ENCODE measurements at regions not wholly inside any gene's neighbourhood (a gene's known extent, or its start where the extent isn't known, plus 50 kb on each side); places are given as distances from the start of the nearest gene placed in this dataset.

DNA sequence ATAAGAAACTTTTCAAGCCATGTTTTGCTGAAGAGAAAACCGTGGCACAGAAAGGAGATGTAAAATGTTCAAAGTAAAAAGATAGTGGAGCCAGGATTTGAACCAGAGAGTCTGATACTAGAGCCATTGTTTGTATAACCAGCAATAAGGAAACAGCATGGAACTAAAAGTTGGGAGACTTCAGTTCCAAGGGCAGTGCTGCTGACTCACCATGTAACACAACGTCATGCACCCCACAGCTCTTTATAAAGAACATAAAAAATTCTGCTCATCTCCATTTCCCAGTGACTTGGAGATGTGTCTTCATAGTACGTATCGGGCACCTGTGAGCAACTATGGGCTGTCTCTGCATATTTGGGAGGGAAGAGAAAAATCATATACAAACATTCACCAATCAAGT, 353.0 kb upstream of the PIK3C3 start:
- no peaks in the 10 kb centered on the region for H3K79me2 ChIP-seq (ENCODE audit: control insufficient read depth in 1 of 2, insufficient read depth in 2 of 2, low read length in 2 of 2)
- H3K23ac ChIP-seq (ENCODE audit: insufficient read length), result no peak overlapping the region
- H3K4me3 ChIP-seq (ENCODE audit: extremely low read depth in 1 of 4, insufficient read depth in 2 of 4, low read depth in 3 of 4, low read length in 4 of 4), result no peak overlapping the region
- H4K8ac ChIP-seq (ENCODE audit: extremely low read depth, insufficient read depth, low read length), result no peak overlapping the region
- no peaks in the 10 kb centered on the region for H3K27me3 ChIP-seq (replicated peaks in 1 of 4; ENCODE audit: control insufficient read depth in 3 of 4, extremely low read depth in 1 of 4, insufficient read depth in 3 of 4, low read length in 3 of 4)
- H3K4me1 ChIP-seq (replicated peaks in 1 of 4; ENCODE audit: control insufficient read depth in 3 of 4, insufficient read depth in 4 of 4, low read length in 3 of 4), result peaks cover 0 to 9% (median 0%) of the 10 kb centered on the region in 4 experiments; a peak in 2 of 7 replicates
- H3K36me3 ChIP-seq (ENCODE audit: control insufficient read depth in 2 of 4, insufficient read depth in 4 of 4, low read length in 3 of 4), result no peaks in the 10 kb centered on the region
- no peaks in the 10 kb centered on the region for H3K23me2 ChIP-seq (ENCODE audit: low read depth, low read length)
- H4K5ac ChIP-seq (ENCODE audit: insufficient read length, low read depth, low read length), result no peak overlapping the region
- ChIA-PET CTCF (ENCODE audit: partially characterized antibody) (no interaction called here), POLR2A (ENCODE audit: partially characterized antibody) (no interaction called here)
- no peak overlapping the region for H2BK15ac ChIP-seq (ENCODE audit: low read length)
- no peak overlapping the region for H2AFZ ChIP-seq (ENCODE audit: low read length)
- no peak overlapping the region for H2BK20ac ChIP-seq (ENCODE audit: low read length)
- no peak overlapping the region for H3K14ac ChIP-seq (ENCODE audit: insufficient read length)
- H3K56ac ChIP-seq (replicated peaks; ENCODE audit: insufficient read length, low read depth, low read length), result no peak overlapping the region
- no peak overlapping the region for H2BK12ac ChIP-seq (ENCODE audit: low read depth, low read length)
- H4K91ac ChIP-seq (replicated peaks; ENCODE audit: insufficient read length, low read length), result no peak overlapping the region
- no peak overlapping the region for H3K4me2 ChIP-seq (ENCODE audit: insufficient read depth in 1 of 2, low read depth in 2 of 2, low read length in 2 of 2)
- no peak for TF ChIP-seq RXRA (IDR thresholded peaks at IDR 0.05; ENCODE audit: insufficient read depth, low read depth, low read length)
- TF ChIP-seq SAP30 (IDR thresholded peaks at IDR 0.05; ENCODE audit: insufficient read depth, insufficient replicate concordance, low read length), result no peak
- no peak for TF ChIP-seq POU5F1 (IDR thresholded peaks at IDR 0.05; ENCODE audit: low read depth, low read length)
- no peak for TF ChIP-seq GABPA (IDR thresholded peaks at IDR 0.05; ENCODE audit: borderline replicate concordance, insufficient read depth, low read length)
- no peak for TF ChIP-seq CREB1 (IDR thresholded peaks at IDR 0.05)
- TF ChIP-seq BACH1 (IDR thresholded peaks at IDR 0.05; ENCODE audit: low read length), result no peak
- TF ChIP-seq KDM1A (IDR thresholded peaks at IDR 0.05; ENCODE audit: borderline replicate concordance, low read length), result no peak
- no peak overlapping the region for H3K4ac ChIP-seq (replicated peaks; ENCODE audit: insufficient read length, low read depth, low read length)
- no peak for FAIRE-seq
- H3K79me1 ChIP-seq (ENCODE audit: low read depth, low read length), result no peaks in the 10 kb centered on the region
- H4K20me1 ChIP-seq (replicated peaks in 1 of 2; ENCODE audit: control insufficient read depth in 1 of 2, insufficient read depth in 2 of 2, low read length in 2 of 2), result no peaks in the 10 kb centered on the region
- no peak overlapping the region for H2BK5ac ChIP-seq (ENCODE audit: low read depth, low read length)
- H3K27ac ChIP-seq (ENCODE audit: low read depth, low read length), result no peak overlapping the region
- WGBS, 2 experiments (ENCODE audit: extremely low coverage in 1 of 2, insufficient coverage in 1 of 2, insufficient read length in 1 of 2, insufficient replicate concordance in 2 of 2, low coverage in 1 of 2, low lambda C conversion rate in 2 of 2, missing lambda C conversion rate in 1 of 2), result 89% methylated on average over 4 of the region's 4 CpGs; no CpG with 5 or more reads in 1 of the 2 experiments
- no peak overlapping the region for H3K9ac ChIP-seq (replicated peaks in 1 of 4; ENCODE audit: extremely low read depth in 1 of 4, low read depth in 3 of 4, low read length in 3 of 4)
- no peak for DNase-seq (ENCODE audit: low read depth in 1 of 2, low spot score in 2 of 2)
- no peak overlapping the region for H2BK120ac ChIP-seq (replicated peaks; ENCODE audit: low read depth, low read length)
- no peak overlapping the region for H3K18ac ChIP-seq (ENCODE audit: extremely low read depth, low read length)
- no peaks in the 10 kb centered on the region for H3K9me3 ChIP-seq (ENCODE audit: insufficient read depth in 2 of 2, low read depth in 1 of 2, low read length in 1 of 2)
- no peak overlapping the region for H2AK5ac ChIP-seq (ENCODE audit: low read depth, low read length)

Measured in H1 (cell line).